HepG2 (cell line): ENCODE measurements at regions not wholly inside any gene's neighbourhood (a gene's known extent, or its start where the extent isn't known, plus 50 kb on each side); places are given as distances from the start of the nearest gene placed in this dataset.

Source experiments
- CENPX ChIP-seq: sonication (generic); formaldehyde crosslinking; IDR thresholded peaks from 2 replicates; pipeline ENCODE4 v1.9.0; 2021; ENCODE audit warnings: mild to moderate bottlenecking, missing genetic modification reagents, moderate library complexity
- FOSL2 ChIP-seq: sonication (generic); formaldehyde crosslinking; IDR thresholded peaks from 2 replicates; pipeline ENCODE4 v1.4.0; 2020; ENCODE audit warnings: missing genetic modification reagents
- GATAD2A ChIP-seq: IDR thresholded peaks from 2 replicates; pipeline ENCODE4 v1.6.1; 2016
- HNRNPLL ChIP-seq: fragments of 200-400 bp; formaldehyde crosslinking; IDR thresholded peaks from 2 replicates; pipeline ENCODE4 v1.6.1; 2017; ENCODE audit warnings: mild to moderate bottlenecking, low read depth, low read length; ENCODE audit not compliant: poor library complexity, severe bottlenecking
- IKZF5 ChIP-seq: IDR thresholded peaks from 2 replicates; pipeline ENCODE4 v1.6.1; 2018; ENCODE audit warnings: missing genetic modification reagents, mild to moderate bottlenecking, missing compliant biosample characterization
- IRX3 ChIP-seq: sonication (generic); formaldehyde crosslinking; IDR thresholded peaks from 2 replicates; pipeline ENCODE4 v1.8.1; 2023; ENCODE audit warnings: mild to moderate bottlenecking, low read depth, missing genetic modification reagents, borderline replicate concordance
- NFKB2 ChIP-seq: sonication (generic); formaldehyde crosslinking; IDR thresholded peaks from 2 replicates; pipeline ENCODE4 v1.4.0; 2020; ENCODE audit warnings: missing genetic modification reagents, borderline replicate concordance
- PHB2 ChIP-seq: fragments of 450-650 bp; IDR thresholded peaks from 2 replicates; pipeline ENCODE4 v1.6.1; 2018; ENCODE audit not compliant: partially characterized antibody
- RFX3 ChIP-seq: IDR thresholded peaks from 2 replicates; pipeline ENCODE4 v1.6.1; 2016; ENCODE audit warnings: missing biosample characterization, missing genetic modification reagents
- SOX13 ChIP-seq, 3 experiments: fragments of 450-650 bp in 1 of 3; sonication (generic) in 1 of 3; formaldehyde crosslinking in 1 of 3; IDR thresholded peaks in 2 of 3; conservative IDR thresholded peaks in 1 of 3; 2 replicates each; pipeline versions ENCODE4 v1.5.0 to v1.6.1; 2016 to 2020; ENCODE audit warnings: antibody characterized with exemption in 1 of 3, mild to moderate bottlenecking in 1 of 3, missing compliant biosample characterization in 1 of 3, missing genetic modification reagents in 1 of 3, moderate library complexity in 1 of 3
- SRSF1 ChIP-seq: fragments of 200-400 bp; formaldehyde crosslinking; optimal IDR thresholded peaks from 2 replicates; pipeline ENCODE3; 2017; ENCODE audit warnings: mild to moderate bottlenecking, low read depth, low read length, moderate library complexity
- YY1 ChIP-seq: IDR thresholded peaks from 2 replicates; pipeline ENCODE4 v1.6.1; 2011; ENCODE audit warnings: low read length, low read depth, moderate library complexity, mild to moderate bottlenecking; ENCODE audit not compliant: insufficient read depth, insufficient replicate concordance
- ZMYM2 ChIP-seq: sonication (generic); formaldehyde crosslinking; IDR thresholded peaks from 2 replicates; pipeline ENCODE4 v1.8.0; 2022; ENCODE audit warnings: mild to moderate bottlenecking, missing genetic modification reagents
- ZNF543 ChIP-seq: sonication (generic); formaldehyde crosslinking; IDR thresholded peaks from 2 replicates; pipeline ENCODE4 v1.4.0; 2020; ENCODE audit warnings: mild to moderate bottlenecking, missing genetic modification reagents
- ZNF614 ChIP-seq: IDR thresholded peaks from 2 replicates; pipeline ENCODE4 v1.6.1; 2018; ENCODE audit warnings: missing biosample characterization, missing genetic modification reagents, inconsistent platforms, borderline replicate concordance
- ZSCAN21 ChIP-seq: sonication (generic); formaldehyde crosslinking; IDR thresholded peaks from 2 replicates; pipeline ENCODE4 v1.8.0; 2022; ENCODE audit warnings: mild to moderate bottlenecking, missing genetic modification reagents, moderate library complexity, borderline replicate concordance
- TF ChIP-seq, protein P1 (sequence below): IDR thresholded peaks from 2 replicates; pipeline ENCODE4 v1.6.1; 2016; ENCODE audit warnings: missing compliant biosample characterization, missing genetic modification reagents, borderline replicate concordance
- TF ChIP-seq, protein P2 (sequence below): IDR thresholded peaks from 2 replicates; pipeline ENCODE4 v1.6.1; 2016; ENCODE audit warnings: mild to moderate bottlenecking
- TF ChIP-seq, protein P3 (sequence below): sonication (generic); formaldehyde crosslinking; IDR thresholded peaks from 2 replicates; pipeline ENCODE4 v1.5.0; 2020; ENCODE audit warnings: mild to moderate bottlenecking, missing genetic modification reagents, borderline replicate concordance
- TF ChIP-seq, protein P4 (sequence below): IDR thresholded peaks from 2 replicates; pipeline ENCODE4 v1.4.0; 2020; ENCODE audit warnings: mild to moderate bottlenecking, missing genetic modification reagents

DNA sequence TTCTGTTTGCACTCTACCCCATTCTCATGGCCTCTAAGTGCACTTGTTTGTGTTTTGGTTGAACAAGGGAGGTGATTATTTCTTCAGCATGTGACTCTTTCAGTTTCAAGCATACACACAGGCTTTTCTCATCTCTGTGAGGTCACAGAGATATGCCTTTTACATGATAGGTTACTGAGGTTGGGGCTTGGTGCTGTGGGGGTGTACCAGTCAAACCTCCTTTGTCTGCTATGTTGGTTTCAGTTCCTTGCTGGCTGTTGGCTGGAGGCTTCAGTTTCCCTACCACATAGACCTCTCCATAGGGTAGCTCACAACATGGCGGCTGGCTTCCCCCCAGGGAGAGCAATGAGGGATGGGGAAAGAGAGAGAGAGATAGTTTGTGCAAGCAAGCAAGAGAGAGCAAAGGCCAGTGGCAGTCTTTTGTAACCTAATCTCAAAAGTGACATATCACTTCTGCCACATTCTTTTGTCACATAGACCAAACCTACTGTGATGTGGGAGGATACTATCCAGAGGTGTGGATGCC, 96.7 kb upstream of the SEMA6A start (continued):
- TF ChIP-seq HNRNPLL (no peak), FOSL2 (CRISPR knock-in tag) (0 out of 2 replicates have a peak, but pooled peaks have one; percentile 27), PHB2 (no peak), IKZF5 (CRISPR knock-in tag) (no peak), GATAD2A (CRISPR knock-in tag) (peak; percentile 48), YY1 (peak; percentile 58), SRSF1 (no peak), ZNF543 (CRISPR knock-in tag) (no peak), IRX3 (CRISPR knock-in tag) (no peak), ZSCAN21 (CRISPR knock-in tag) (no peak), ZNF614 (no peak), NFKB2 (no peak), CENPX (CRISPR knock-in tag) (no peak), ZMYM2 (CRISPR knock-in tag) (0 out of 2 replicates have a peak, but pooled peaks have one; percentile 24), RFX3 (CRISPR knock-in tag) (no peak), SOX13 (IDR thresholded peaks at IDR 0.05) (no peak), SOX13 (CRISPR knock-in tag; conservative IDR thresholded peaks at IDR 0.05 in 1 of 2, IDR thresholded peaks at IDR 0.05 in 1 of 2) (peak in 1 of 2 experiments; percentile 76; a peak in 2 of 4 replicates)
- TF ChIP-seq, protein P1, sequence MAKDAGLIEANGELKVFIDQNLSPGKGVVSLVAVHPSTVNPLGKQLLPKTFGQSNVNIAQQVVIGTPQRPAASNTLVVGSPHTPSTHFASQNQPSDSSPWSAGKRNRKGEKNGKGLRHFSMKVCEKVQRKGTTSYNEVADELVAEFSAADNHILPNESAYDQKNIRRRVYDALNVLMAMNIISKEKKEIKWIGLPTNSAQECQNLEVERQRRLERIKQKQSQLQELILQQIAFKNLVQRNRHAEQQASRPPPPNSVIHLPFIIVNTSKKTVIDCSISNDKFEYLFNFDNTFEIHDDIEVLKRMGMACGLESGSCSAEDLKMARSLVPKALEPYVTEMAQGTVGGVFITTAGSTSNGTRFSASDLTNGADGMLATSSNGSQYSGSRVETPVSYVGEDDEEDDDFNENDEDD (CRISPR knock-in tag): no peak
- TF ChIP-seq, protein P2, sequence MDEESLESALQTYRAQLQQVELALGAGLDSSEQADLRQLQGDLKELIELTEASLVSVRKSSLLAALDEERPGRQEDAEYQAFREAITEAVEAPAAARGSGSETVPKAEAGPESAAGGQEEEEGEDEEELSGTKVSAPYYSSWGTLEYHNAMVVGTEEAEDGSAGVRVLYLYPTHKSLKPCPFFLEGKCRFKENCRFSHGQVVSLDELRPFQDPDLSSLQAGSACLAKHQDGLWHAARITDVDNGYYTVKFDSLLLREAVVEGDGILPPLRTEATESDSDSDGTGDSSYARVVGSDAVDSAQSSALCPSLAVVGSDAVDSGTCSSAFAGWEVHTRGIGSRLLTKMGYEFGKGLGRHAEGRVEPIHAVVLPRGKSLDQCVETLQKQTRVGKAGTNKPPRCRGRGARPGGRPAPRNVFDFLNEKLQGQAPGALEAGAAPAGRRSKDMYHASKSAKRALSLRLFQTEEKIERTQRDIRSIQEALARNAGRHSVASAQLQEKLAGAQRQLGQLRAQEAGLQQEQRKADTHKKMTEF (CRISPR knock-in tag): no peak
- TF ChIP-seq, protein P3, sequence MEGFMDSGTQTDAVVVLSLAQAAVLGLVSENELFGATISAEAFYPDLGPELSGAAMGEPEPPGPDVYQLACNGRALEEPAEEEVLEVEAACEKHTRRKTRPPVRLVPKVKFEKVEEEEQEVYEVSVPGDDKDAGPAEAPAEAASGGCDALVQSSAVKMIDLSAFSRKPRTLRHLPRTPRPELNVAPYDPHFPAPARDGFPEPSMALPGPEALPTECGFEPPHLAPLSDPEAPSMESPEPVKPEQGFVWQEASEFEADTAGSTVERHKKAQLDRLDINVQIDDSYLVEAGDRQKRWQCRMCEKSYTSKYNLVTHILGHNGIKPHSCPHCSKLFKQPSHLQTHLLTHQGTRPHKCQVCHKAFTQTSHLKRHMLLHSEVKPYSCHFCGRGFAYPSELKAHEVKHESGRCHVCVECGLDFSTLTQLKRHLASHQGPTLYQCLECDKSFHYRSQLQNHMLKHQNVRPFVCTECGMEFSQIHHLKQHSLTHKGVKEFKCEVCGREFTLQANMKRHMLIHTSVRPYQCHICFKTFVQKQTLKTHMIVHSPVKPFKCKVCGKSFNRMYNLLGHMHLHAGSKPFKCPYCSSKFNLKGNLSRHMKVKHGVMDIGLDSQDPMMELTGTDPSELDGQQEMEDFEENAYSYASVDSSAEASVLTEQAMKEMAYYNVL (CRISPR knock-in tag): peak; percentile 71
- TF ChIP-seq, protein P4, sequence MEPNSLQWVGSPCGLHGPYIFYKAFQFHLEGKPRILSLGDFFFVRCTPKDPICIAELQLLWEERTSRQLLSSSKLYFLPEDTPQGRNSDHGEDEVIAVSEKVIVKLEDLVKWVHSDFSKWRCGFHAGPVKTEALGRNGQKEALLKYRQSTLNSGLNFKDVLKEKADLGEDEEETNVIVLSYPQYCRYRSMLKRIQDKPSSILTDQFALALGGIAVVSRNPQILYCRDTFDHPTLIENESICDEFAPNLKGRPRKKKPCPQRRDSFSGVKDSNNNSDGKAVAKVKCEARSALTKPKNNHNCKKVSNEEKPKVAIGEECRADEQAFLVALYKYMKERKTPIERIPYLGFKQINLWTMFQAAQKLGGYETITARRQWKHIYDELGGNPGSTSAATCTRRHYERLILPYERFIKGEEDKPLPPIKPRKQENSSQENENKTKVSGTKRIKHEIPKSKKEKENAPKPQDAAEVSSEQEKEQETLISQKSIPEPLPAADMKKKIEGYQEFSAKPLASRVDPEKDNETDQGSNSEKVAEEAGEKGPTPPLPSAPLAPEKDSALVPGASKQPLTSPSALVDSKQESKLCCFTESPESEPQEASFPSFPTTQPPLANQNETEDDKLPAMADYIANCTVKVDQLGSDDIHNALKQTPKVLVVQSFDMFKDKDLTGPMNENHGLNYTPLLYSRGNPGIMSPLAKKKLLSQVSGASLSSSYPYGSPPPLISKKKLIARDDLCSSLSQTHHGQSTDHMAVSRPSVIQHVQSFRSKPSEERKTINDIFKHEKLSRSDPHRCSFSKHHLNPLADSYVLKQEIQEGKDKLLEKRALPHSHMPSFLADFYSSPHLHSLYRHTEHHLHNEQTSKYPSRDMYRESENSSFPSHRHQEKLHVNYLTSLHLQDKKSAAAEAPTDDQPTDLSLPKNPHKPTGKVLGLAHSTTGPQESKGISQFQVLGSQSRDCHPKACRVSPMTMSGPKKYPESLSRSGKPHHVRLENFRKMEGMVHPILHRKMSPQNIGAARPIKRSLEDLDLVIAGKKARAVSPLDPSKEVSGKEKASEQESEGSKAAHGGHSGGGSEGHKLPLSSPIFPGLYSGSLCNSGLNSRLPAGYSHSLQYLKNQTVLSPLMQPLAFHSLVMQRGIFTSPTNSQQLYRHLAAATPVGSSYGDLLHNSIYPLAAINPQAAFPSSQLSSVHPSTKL: peak; percentile 46; the same call in 1 of the 2 replicates
